Superior temporal gyrus (tissue), 1 donor: ENCODE measurements at regions not wholly inside any gene's neighbourhood (a gene's known extent, or its start where the extent isn't known, plus 50 kb on each side); places are given as distances from the start of the nearest gene placed in this dataset.
A peak's percentile ranks its signal among the peaks of the same experiment; 100 is the strongest.

ENCODE experiments used
- DNase-seq: peaks from one replicate; pipeline ENCODE4 v3.0.0-alpha.2; 2016; ENCODE audit errors: extremely low spot score

DNA sequence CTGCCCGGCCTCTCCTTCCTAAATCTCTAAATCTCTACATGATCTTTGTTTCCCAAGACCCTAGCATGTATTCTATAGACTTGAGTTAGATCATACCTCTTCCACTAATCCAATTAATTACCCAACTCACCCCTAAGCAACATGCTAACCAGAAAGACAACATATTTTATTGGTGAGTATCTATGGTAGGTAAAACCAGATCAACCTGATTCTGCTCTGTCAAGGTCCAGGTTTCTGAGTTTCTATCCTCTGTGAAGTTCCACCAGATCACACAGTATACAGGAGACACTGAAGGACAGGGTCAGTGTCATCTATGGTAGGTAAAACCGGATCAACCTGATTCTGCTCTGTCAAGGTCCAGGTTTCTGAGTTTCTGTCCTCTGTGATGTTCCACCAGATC is 363.2 kb upstream of the MARCKS start:
- no peak for DNase-seq

- no peak for DNase-seq
These were observed 361.6 kb upstream of the MARCKS start for GRCh38 chr6:113495521-113495920.

- DNase-seq, result no peak
These were observed 361.0 kb upstream of the MARCKS start for GRCh38 chr6:113496166-113496565.

- no peak for DNase-seq
These were observed 356.9 kb upstream of the MARCKS start for GRCh38 chr6:113500221-113500620.

DNA sequence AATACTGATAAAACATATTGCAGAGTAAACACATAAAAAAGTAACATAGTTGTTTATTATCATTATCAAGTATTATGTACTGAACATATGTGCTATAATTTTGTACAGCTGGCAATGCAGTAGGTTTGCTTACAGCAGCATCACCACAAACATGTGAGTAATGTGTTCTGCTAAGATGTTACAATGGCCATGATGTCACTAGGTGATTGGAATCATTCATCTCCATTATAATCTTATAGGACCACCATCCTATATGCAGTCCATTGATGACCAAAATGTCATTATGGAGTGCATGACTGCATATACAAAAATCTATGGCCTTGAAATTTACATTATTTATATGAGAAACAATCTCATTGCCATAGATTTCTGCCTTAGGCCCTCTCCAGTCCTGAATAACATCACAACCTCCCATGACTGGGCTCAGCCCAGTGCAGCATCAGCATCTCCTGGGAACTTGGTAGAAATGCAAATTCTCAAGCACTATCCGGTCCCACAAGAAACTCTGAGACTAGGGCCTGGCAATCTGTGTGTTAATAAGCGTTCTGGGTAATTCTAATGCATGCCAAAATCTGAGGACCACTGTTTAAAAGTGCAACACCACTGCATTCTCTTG is 352.0 kb upstream of the MARCKS start:
- DNase-seq, result no peak

- DNase-seq, result no peak
These were observed 348.9 kb upstream of the MARCKS start for GRCh38 chr6:113508249-113508648.

DNA sequence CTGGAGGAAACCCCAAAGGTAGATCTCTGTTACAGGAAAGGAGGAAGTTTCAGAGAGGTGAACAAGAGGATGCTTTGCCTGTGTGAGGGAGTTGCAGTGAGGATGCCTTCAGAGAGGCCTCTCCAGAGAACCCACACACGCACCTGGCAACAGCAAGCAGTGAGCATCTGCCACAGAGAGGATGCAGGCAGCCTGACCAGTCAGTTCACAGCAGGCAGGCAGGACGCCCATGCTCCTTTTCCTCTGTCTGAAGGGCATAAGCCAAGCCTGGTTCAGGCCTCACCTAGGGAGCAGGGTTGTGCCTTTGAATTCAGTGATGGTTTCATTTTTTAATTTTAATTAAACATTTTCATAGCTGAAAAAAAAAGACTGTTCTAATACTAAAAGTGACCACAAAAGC is 346.0 kb upstream of the MARCKS start:
- DNase-seq, result no peak

- peak; percentile 11 for DNase-seq
These were observed 344.6 kb upstream of the MARCKS start for GRCh38 chr6:113512576-113512975.

DNA sequence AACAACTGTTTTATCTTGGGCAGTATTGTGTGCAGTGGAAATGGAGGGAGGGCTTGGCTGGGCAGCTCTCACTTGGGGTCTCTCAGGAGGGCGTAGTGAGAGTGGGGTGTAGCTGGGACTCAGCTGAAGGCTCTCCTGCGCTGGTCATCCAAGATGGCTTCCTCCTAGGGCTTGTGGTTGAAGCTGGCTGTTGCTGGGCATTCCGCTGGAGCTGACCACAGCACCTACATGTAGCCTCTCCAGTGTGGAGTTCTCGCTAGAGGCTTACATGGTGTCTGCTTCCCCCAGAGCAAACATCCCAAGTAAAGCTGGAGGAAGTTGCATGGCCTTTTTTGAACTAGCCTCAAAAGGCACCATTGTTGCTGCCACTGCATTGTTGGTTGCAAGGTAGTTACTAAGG is 344.1 kb upstream of the MARCKS start:
- no peak for DNase-seq

- peak; percentile 9 for DNase-seq
These were observed 334.8 kb upstream of the MARCKS start for GRCh38 chr6:113522376-113522775.

DNA sequence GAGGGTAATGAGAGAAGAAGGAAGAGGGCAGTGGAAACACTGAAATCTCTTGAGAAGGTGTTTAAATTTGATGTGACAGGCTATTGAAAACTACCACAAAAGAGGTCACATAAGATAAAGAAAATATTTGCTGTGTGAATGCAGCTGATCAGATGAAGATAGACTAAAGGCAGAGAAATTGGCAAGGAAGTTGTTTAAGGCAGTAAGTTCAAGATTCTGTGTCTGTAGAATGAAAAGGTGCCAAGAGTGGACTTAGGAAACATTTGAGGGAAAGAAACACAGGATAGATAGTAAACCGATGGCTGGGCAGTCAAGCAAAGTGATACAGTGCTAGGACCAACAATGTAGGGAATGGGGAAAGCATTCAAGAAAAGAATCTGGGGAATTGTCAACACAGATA is 332.3 kb upstream of the MARCKS start:
- DNase-seq, result no peak

DNA sequence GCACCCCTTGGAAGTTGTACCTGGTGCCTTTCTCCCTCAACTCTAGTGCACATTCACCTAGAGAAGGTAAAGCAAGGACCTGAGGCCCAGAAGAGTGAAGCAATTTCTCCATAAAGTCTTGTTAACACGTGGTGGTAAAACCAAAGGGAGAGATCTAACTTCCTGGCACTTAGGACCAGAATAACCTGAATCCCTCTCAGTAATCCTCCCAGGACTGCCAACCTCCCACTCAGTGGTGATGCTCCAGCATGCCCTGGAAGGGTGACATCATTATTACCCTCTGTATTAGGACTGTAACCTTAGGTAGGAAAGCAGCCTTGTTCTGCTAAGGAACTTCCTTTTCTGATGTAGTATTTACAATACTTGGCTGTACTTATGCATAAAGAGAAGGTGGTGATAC is 330.6 kb upstream of the MARCKS start:
- no peak for DNase-seq

DNA sequence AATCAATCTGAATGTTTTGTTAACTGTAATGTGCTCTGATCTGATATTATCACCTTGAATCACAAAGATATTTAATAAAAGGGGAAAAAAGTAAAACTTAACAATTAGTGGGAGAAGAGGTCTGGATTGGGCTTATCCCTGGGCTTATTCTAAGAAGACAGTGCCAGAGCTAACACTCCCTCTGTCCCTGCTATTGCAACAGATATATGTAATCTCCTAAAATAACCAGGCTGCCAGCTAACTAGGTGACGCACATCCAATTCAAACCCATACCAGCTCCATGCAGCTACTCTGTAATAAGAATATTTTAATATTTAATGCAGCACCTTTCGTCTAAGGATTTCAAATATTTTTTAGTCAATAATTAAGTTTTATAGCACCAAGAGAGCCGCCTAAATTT is 330.1 kb upstream of the MARCKS start:
- DNase-seq, result no peak

DNA sequence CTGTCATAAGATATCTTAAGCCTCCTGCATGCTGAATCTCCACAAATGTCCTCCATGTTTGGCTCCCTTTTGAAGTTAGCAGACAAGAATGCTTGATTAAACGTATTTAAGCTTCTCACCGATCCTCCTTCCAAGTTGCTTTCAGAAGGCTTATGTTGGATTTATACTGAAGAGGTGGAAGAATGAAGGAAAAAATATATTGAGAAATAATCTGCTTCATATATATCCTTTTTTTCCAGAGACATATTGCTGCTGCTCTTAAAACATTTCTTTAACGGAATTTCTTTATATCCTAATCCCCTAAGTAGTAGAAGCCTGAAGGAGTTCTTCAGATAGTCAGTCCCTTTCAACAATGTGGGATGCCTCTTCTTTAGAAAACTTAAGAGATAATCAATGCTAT is 329.0 kb upstream of the MARCKS start:
- no peak for DNase-seq

GRCh38 chr6:113529196-113529595 is 327.9 kb upstream of the MARCKS start:
- DNase-seq, result no peak

GRCh38 chr6:113529879-113530278 is 327.3 kb upstream of the MARCKS start:
- no peak for DNase-seq

DNA sequence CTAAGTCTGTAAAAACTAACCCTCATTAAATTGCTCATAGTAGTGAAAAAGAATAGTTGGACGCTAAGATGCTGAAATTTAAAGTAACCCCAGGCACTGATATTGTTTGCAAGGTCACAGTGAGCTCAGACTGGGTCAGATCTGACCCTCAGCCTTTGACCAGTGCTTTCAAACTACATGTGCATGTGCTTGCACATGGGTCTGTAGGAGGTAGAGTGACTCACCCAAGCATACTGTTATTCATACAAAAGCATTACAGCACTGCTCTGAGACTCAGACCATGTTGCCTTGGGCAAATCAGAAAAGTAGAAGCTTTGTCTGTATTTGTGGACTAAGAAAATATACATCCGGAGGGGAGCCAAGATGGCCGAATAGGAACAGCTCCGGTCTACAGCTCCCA is 326.4 kb upstream of the MARCKS start:
- DNase-seq, result no peak

- no peak for DNase-seq
These were observed 317.9 kb upstream of the MARCKS start for GRCh38 chr6:113539202-113539601.

- DNase-seq, result no peak
These were observed 317.5 kb upstream of the MARCKS start for GRCh38 chr6:113539623-113540022.

- no peak for DNase-seq
These were observed 316.7 kb upstream of the MARCKS start for GRCh38 chr6:113540466-113540865.

DNA sequence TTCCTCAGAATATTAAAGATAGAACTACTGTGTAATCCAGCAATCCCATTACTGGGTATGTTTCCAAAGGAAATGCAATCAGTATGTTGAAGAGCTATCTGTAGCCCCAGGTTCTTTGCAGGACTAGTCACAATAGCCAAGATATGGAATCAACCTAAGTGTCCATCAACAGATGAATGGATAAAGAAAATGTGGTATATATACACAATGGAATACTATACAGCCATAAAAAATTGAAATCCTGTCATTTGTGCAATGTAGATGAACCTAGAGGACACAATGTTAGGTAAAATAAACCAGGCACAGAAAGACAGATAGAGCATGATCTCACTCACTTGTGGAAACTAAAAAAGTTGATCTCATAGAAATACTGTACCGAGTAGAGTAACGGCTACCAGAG is 306.0 kb upstream of the MARCKS start:
- DNase-seq, result no peak

GRCh38 chr6:113556775-113557174 is 300.4 kb upstream of the MARCKS start:
- no peak for DNase-seq

- DNase-seq, result no peak
These were observed 298.7 kb upstream of the MARCKS start for GRCh38 chr6:113558431-113558830.

DNA sequence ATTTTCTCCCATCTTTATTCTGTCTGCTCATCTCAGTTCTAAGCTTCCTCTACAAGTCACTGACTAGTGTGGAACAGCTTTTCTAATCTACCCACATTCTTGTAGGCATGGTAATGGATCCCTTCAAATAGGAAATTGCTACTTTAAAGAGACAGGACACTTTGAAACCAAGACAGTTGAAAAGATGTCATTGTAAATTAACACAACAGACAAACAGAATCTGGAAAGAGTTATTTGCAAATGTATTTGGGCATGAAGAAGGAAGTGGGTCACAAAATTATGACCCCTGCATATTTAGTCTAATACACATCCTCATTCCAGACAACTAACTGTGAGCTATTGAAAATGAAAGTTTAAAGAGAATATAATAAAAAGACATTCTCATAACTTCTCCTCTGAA is 298.2 kb upstream of the MARCKS start:
- DNase-seq, result no peak

DNA sequence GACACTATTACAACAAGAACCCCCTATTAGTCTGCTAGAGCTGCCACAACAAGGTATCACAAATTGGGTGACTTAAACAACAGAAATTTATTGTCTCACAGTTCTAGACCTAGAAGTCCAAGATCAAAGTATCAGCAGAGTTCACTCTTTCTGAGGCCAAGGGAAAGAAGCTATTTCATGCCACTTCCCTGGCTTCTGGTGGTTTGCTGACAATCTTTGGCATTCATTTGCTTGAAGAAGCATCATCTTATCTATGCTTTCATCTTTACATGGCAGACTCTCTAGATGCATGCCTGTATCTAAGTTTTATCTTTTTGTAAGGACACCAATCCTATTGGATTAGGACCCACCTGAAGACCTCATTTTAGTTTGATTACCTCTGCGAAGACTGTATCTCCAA is 296.8 kb upstream of the MARCKS start:
- no peak for DNase-seq
